ENCODE measurements at regions not wholly inside any gene's neighbourhood (a gene's known extent, or its start where the extent isn't known, plus 50 kb on each side); places are given as distances from the start of the nearest gene placed in this dataset.
"Not testable (repeated sequence)": the region's sequence is repeated elsewhere in the genome, so short reads cannot be mapped to it uniquely, and the experiment has no call there.

DNA sequence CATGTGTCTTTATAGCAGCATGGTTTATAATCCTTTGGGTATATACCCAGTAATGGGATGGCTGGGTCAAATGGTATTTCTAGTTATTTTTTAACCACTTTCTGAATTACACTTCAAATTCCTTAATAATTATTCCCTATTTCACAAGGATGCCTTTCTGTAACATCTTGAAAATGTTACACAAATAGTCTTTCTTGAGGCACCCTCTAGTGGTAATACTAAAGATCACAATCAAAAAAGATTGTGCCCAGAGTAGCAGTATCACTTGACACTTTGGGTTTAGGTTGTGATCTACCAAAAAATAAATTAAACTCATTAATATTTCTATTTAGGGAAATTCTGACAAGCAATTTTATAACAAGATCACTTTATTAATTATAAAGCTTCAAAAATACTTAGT is 74.0 kb upstream of the TEKT4 start:
- H3K27ac ChIP-seq; H3K4me3 ChIP-seq; H3K27me3 ChIP-seq; H3K4me1 ChIP-seq; H3K9me3 ChIP-seq; H3K36me3 ChIP-seq; intact Hi-C loops (cut with DNase I); ATAC-seq; DNase-seq: not testable (repeated sequence)
- TF ChIP-seq, protein P1, sequence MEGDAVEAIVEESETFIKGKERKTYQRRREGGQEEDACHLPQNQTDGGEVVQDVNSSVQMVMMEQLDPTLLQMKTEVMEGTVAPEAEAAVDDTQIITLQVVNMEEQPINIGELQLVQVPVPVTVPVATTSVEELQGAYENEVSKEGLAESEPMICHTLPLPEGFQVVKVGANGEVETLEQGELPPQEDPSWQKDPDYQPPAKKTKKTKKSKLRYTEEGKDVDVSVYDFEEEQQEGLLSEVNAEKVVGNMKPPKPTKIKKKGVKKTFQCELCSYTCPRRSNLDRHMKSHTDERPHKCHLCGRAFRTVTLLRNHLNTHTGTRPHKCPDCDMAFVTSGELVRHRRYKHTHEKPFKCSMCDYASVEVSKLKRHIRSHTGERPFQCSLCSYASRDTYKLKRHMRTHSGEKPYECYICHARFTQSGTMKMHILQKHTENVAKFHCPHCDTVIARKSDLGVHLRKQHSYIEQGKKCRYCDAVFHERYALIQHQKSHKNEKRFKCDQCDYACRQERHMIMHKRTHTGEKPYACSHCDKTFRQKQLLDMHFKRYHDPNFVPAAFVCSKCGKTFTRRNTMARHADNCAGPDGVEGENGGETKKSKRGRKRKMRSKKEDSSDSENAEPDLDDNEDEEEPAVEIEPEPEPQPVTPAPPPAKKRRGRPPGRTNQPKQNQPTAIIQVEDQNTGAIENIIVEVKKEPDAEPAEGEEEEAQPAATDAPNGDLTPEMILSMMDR (IDR thresholded peaks at IDR 0.05) = peak; percentile 50
